Ectodermal cell (in vitro differentiated cells): ENCODE measurements at regions not wholly inside any gene's neighbourhood (a gene's known extent, or its start where the extent isn't known, plus 50 kb on each side); places are given as distances from the start of the nearest gene placed in this dataset.
"Not testable (repeated sequence)": the region's sequence is repeated elsewhere in the genome, so short reads cannot be mapped to it uniquely, and the experiment has no call there.

Experiments used
- H3K27ac ChIP-seq: 2 replicates; pipeline ENCODE4 v1.7.0; 2013; ENCODE audit warnings: mild to moderate bottlenecking, low read depth, low read length; ENCODE audit not compliant: insufficient read depth, poor library complexity, severe bottlenecking
- H3K27me3 ChIP-seq: 2 replicates; pipeline ENCODE4 v1.7.0; 2013; ENCODE audit warnings: mild to moderate bottlenecking, low read length; ENCODE audit not compliant: insufficient read depth, control insufficient read depth, poor library complexity, severe bottlenecking
- H3K36me3 ChIP-seq: one replicate; pipeline ENCODE4 v1.7.0; 2013; ENCODE audit warnings: low read length; ENCODE audit not compliant: control insufficient read depth, insufficient read depth
- H3K4me1 ChIP-seq: one replicate; pipeline ENCODE4 v1.7.0; 2013; ENCODE audit warnings: low read length; ENCODE audit not compliant: control insufficient read depth, insufficient read depth
- H3K4me3 ChIP-seq: 2 replicates; pipeline ENCODE4 v1.7.0; 2013; ENCODE audit warnings: low read depth, low read length, control low read depth; ENCODE audit not compliant: insufficient read depth
- H3K9me3 ChIP-seq: 2 replicates; pipeline ENCODE4 v1.7.0; 2013; ENCODE audit warnings: mild to moderate bottlenecking, low read length, moderate library complexity; ENCODE audit not compliant: control insufficient read depth
- WGBS, 2 experiments: methylation state at CpG; one replicate each; pipeline ENCODE4 v1.1.7; 2013; ENCODE audit warnings: missing lambda C conversion rate in 2 of 2; 5-methylcytosine and 5-hydroxymethylcytosine counted together

- no peaks in the 10 kb centered on the region for H3K36me3 ChIP-seq
- no peak overlapping the region for H3K4me3 ChIP-seq
- no peaks in the 10 kb centered on the region for H3K9me3 ChIP-seq
- H3K27me3 ChIP-seq = no peaks in the 10 kb centered on the region
- no peak overlapping the region for H3K27ac ChIP-seq
- peaks cover 12% of the 10 kb centered on the region for H3K4me1 ChIP-seq
- 83% methylated on average over 10 of the region's 10 CpGs for WGBS, 2 experiments
Observed at GRCh38 chr3:15982667-15983196, 185.0 kb upstream of the ANKRD28 start.

- H3K27ac ChIP-seq = no peak overlapping the region
- WGBS, 2 experiments = 87 to 95% methylated on average over 2 of the region's 2 CpGs
Observed at GRCh38 chr3:15983232-15983631, 185.5 kb upstream of the ANKRD28 start.

DNA sequence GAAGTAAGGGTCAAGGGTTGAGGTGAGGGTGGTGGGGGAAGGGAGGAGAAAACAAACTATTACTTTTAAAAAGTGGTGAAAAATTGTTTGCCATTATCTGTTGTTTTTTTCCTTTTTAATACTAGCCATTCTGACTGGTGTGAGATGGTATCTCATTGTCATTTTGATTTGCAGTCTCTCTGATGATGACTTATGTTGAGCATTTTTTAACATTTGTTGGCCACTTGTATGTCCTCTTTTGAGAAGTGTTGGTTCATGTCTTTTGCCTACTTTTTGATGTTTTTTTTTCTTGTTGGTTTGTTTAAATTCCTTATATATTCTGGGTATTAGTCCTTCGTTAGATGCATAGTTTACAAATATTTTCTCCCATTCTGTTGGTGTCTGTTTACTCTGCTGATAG, 185.9 kb upstream of the ANKRD28 start:
- H3K9me3 ChIP-seq = no peaks in the 10 kb centered on the region
- H3K36me3 ChIP-seq = no peaks in the 10 kb centered on the region
- no peak overlapping the region for H3K4me3 ChIP-seq
- WGBS, 2 experiments = no CpG with 5 or more reads among the region's 1 CpG
- no peak overlapping the region for H3K27ac ChIP-seq
- H3K4me1 ChIP-seq = peaks cover 12% of the 10 kb centered on the region
- H3K27me3 ChIP-seq = no peaks in the 10 kb centered on the region

More at GRCh38 chr3:15983232-15983631, 185.5 kb upstream of the ANKRD28 start:
- no peaks in the 10 kb centered on the region for H3K9me3 ChIP-seq
- H3K4me1 ChIP-seq = peaks cover 12% of the 10 kb centered on the region
- H3K27me3 ChIP-seq = no peaks in the 10 kb centered on the region
- no peaks in the 10 kb centered on the region for H3K36me3 ChIP-seq
- H3K4me3 ChIP-seq = no peak overlapping the region

DNA sequence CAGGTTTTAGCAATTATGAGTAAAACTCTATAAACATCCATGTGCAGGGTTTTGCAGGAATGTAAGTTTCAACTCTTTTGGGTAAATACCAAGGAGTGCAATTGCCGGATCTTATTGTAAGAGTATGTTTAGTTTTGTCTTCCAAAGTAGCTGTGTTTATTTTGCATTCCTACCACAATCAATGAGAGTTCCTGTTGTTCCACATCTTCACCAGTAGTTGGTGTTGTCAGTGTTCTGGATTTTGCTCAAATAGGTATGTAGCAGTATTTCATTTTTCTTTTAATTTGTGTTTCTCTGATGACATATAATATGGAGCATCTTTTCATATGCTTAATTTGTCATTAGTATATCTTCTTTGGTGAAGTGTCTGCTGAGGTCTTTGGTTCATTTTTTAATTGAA, 185.1 kb upstream of the GALNT15 start:
- Histone ChIP-seq H3K4me1 (no peaks in the 10 kb centered on the region), H3K9me3 (no peaks in the 10 kb centered on the region), H3K36me3 (no peaks in the 10 kb centered on the region), H3K27me3 (no peaks in the 10 kb centered on the region), H3K4me3 (no peak overlapping the region), H3K27ac (no peak overlapping the region)
- WGBS, 2 experiments = 86 to 95% methylated on average over 1 of the region's 1 CpG

GRCh38 chr3:15993660-15994059, 180.8 kb upstream of the GALNT15 start:
- H3K27ac ChIP-seq, H3K9me3 ChIP-seq, H3K4me3 ChIP-seq, H3K4me1 ChIP-seq, H3K27me3 ChIP-seq, H3K36me3 ChIP-seq: not testable (repeated sequence)
- WGBS, 2 experiments = 71 to 75% methylated on average over 4 to 7 of the region's 7 CpGs

- not testable (repeated sequence) for H3K9me3 ChIP-seq, H3K27ac ChIP-seq, H3K4me3 ChIP-seq, H3K27me3 ChIP-seq, H3K36me3 ChIP-seq, H3K4me1 ChIP-seq
- WGBS, 2 experiments = 91 to 96% methylated on average over 17 of the region's 17 CpGs
Observed at GRCh38 chr3:15996496-15996895, 178.0 kb upstream of the GALNT15 start.

- 85 to 94% methylated on average over 3 of the region's 4 CpGs for WGBS, 2 experiments
Observed at GRCh38 chr3:15997274-15997943, 177.1 kb upstream of the GALNT15 start.

GRCh38 chr3:15998911-15999310, 175.6 kb upstream of the GALNT15 start:
- no peaks in the 10 kb centered on the region for H3K9me3 ChIP-seq
- no peaks in the 10 kb centered on the region for H3K4me1 ChIP-seq
- H3K4me3 ChIP-seq = no peak overlapping the region
- no peaks in the 10 kb centered on the region for H3K27me3 ChIP-seq
- H3K27ac ChIP-seq = no peak overlapping the region
- no peaks in the 10 kb centered on the region for H3K36me3 ChIP-seq
- WGBS, 2 experiments = 80% methylated on average over 3 of the region's 3 CpGs

More at GRCh38 chr3:15997274-15997943, 177.1 kb upstream of the GALNT15 start:
- H3K4me1 ChIP-seq = no peaks in the 10 kb centered on the region
- H3K9me3 ChIP-seq = no peaks in the 10 kb centered on the region
- H3K4me3 ChIP-seq = no peak overlapping the region
- H3K27ac ChIP-seq = no peak overlapping the region
- H3K36me3 ChIP-seq = no peaks in the 10 kb centered on the region
- H3K27me3 ChIP-seq = no peaks in the 10 kb centered on the region

DNA sequence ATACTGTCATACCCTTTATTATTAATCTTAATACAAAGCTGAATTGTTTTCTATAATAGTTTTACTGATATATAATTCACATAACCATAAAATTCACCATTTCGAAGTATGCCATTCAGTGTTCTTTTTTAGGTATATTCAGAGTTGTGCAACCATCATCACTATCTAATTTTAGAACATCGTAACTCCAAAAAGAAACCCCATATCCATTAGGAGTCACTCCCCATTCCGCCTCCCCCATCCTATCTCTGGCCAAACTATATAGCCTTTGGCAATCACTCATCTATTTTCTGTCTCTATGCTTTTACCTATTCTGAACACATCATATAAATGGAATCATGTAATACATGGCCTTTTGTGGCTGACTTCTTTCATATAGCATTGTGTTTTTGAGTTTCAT, 169.7 kb upstream of the GALNT15 start:
- 95 to 96% methylated on average over 3 of the region's 3 CpGs for WGBS, 2 experiments
- no peak overlapping the region for H3K27ac ChIP-seq
- H3K9me3 ChIP-seq = no peaks in the 10 kb centered on the region
- H3K4me3 ChIP-seq = no peak overlapping the region
- no peaks in the 10 kb centered on the region for H3K4me1 ChIP-seq
- H3K27me3 ChIP-seq = no peaks in the 10 kb centered on the region
- no peaks in the 10 kb centered on the region for H3K36me3 ChIP-seq

DNA sequence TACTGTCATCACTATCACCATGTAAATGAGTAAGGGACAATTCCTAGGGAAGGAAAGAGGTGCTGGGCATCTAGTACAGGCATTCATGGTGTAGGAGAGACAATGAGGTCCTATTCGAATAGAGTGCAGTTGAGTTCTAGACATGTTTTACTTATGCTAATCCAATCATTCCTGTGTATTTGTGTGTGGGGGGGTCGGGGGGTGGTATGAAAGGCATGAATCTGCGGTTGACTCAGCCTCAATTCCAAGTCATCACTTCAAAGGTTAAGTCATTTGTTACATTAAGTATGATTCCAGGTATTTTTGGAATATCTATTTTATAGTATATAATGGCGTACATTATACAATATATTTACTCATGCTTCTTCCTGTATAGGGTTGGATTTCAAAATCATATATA, 163.1 kb upstream of the GALNT15 start:
- Histone ChIP-seq H3K4me3 (no peak overlapping the region), H3K36me3 (no peaks in the 10 kb centered on the region), H3K9me3 (no peaks in the 10 kb centered on the region), H3K27ac (no peak overlapping the region), H3K4me1 (no peaks in the 10 kb centered on the region), H3K27me3 (no peaks in the 10 kb centered on the region)
- WGBS, 2 experiments = 90 to 100% methylated on average over 1 of the region's 4 CpGs
